ENCODE measurements at regions not wholly inside any gene's neighbourhood (a gene's known extent, or its start where the extent isn't known, plus 50 kb on each side); places are given as distances from the start of the nearest gene placed in this dataset.
"Not testable (repeated sequence)": the region's sequence is repeated elsewhere in the genome, so short reads cannot be mapped to it uniquely, and the experiment has no call there.

DNA sequence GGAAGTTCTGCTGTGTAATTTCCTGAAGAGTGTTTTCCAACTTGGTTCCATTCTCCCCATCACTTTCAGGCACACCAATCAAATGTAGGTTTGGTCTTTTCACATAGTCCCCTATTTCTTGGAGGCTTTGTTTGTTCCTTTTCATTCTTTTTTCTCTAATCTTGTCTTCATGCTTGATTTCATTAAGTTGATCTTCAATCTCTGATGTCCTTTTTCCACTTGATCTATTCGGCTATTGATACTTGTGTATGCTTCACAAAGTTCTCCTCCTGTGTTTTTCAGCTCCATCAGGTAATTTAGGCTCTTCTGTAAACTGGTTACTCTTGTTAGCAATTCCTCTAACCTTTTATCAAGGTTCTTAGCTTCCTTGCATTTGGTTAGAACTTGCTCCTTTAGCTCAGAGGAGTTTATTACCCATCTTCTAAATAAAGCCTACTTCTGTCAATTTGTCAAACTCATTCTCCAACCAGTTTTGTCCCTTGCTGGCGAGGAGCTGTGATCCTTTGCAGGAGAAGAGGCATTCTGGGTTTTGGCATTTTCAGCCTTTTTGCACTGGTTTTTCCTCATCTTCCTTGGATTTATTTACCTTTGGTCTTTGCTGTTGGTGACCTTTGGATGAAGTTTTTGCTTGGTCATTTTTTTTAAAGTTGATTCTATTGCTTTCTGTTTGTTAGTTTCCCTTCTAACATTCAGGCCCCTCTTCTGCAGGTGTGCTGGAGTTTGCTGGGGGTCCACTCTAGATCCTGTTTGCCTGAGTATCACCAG lies 261.5 kb downstream of the FOXG1 start:
- 57% methylated on average over 1 of the region's 2 CpGs for WGBS (ENCODE audit: insufficient coverage)

DNA sequence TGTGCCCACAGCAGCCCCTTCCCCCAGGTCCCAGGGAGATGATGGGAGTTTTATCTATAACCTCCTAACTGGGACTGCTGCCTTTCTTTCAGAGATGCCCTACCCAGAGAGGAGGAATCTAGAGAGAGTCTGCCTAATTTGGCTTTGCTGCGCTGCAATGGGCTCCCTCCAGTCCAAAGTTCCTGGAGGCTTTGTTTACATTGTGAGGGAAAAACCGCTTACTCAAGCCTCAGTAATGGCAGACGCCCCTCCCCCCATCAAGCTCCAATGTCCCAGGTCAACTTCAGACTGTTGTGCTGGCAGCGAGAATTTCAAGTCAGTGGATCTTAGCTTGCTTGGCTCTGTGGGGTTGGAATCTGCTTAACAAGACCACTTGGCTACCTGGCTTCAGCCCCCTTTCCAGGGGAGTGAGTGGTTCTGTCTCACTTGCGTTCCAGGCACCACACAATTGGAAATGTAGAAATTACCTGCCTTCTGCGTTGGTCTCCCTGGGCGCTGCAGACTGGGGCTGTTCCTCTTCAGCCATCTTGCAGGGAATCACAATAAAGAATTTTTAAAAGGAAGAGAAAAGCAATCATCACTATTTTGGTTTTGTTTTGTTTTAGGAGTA lies 262.5 kb downstream of the FOXG1 start:
- H3K4me3 ChIP-seq (ENCODE audit: low read depth, low read length) = no peak overlapping the region
- DNase-seq (ENCODE audit: low read depth in 4 of 6, low spot score in 6 of 6) = no peak
- no peaks in the 10 kb centered on the region for H3K27me3 ChIP-seq (ENCODE audit: control insufficient read depth, insufficient read depth, low read length)
- H3K27ac ChIP-seq (ENCODE audit: low read depth, low read length) = no peak overlapping the region
- no peaks in the 10 kb centered on the region for H3K36me3 ChIP-seq (ENCODE audit: control insufficient read depth, insufficient read depth, low read length)
- H3K9me3 ChIP-seq (ENCODE audit: control insufficient read depth, insufficient read depth, low read length) = peaks cover 9% of the 10 kb centered on the region
- 78% methylated on average over 4 of the region's 7 CpGs for WGBS (ENCODE audit: insufficient coverage)
- H3K4me1 ChIP-seq (ENCODE audit: control insufficient read depth, insufficient read depth, low read length) = no peaks in the 10 kb centered on the region

More for the DNA sequence above, 261.5 kb downstream of the FOXG1 start:
- not testable (repeated sequence) for H3K4me1 ChIP-seq (ENCODE audit: control insufficient read depth, insufficient read depth, low read length); H3K27me3 ChIP-seq (ENCODE audit: control insufficient read depth, insufficient read depth, low read length); H3K4me3 ChIP-seq (ENCODE audit: low read depth, low read length); H3K9me3 ChIP-seq (ENCODE audit: control insufficient read depth, insufficient read depth, low read length); DNase-seq (ENCODE audit: low read depth in 4 of 6, low spot score in 6 of 6); H3K27ac ChIP-seq (ENCODE audit: low read depth, low read length); H3K36me3 ChIP-seq (ENCODE audit: control insufficient read depth, insufficient read depth, low read length)

DNA sequence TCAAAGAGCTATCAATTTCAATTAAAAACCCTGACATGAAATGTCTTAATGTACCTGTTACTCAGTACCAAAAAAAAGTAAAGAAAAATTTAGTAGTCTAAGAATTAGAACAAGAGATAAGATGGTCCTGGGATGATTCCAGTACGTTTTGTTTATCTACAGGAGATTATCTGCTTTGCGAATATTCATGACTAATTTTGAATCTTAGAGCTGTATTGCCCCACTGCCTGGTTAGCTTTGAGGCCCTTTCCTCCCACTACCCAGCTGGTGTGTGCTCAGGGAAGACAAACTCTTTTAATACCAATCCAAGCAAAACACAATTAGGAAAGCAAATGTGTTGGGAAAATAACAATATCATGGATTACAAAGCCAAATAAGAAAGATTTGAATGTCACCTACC lies 263.5 kb downstream of the FOXG1 start:
- no peak for DNase-seq (ENCODE audit: low read depth in 4 of 6, low spot score in 6 of 6)
- H3K27me3 ChIP-seq (ENCODE audit: control insufficient read depth, insufficient read depth, low read length) = no peaks in the 10 kb centered on the region
- no CpG with 5 or more reads among the region's 2 CpGs for WGBS (ENCODE audit: insufficient coverage)
- H3K36me3 ChIP-seq (ENCODE audit: control insufficient read depth, insufficient read depth, low read length) = no peaks in the 10 kb centered on the region
- H3K4me1 ChIP-seq (ENCODE audit: control insufficient read depth, insufficient read depth, low read length) = no peaks in the 10 kb centered on the region
- peaks cover 7% of the 10 kb centered on the region for H3K9me3 ChIP-seq (ENCODE audit: control insufficient read depth, insufficient read depth, low read length)
- no peak overlapping the region for H3K27ac ChIP-seq (ENCODE audit: low read depth, low read length)
- H3K4me3 ChIP-seq (ENCODE audit: low read depth, low read length) = no peak overlapping the region

DNA sequence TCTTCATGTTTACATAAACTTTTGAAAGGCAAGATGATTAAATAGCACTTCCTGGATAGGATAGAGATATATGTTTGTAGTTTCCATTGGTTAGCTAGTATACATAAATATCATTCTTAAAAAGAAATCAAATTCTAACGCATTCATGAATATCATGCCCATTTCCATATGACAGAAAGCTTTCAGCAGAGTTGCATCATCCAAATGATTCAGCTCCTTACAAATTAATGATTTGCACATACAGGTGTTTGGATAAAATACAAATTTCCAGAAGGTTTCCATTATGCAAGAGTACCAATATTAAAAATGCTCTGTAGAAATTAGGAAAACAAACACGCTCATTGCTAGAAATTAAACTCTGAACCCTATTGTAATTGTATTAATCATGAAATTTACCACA lies 264.4 kb downstream of the FOXG1 start:
- no CpG with 5 or more reads among the region's 2 CpGs for WGBS (ENCODE audit: insufficient coverage)
- peaks cover 5% of the 10 kb centered on the region for H3K9me3 ChIP-seq (ENCODE audit: control insufficient read depth, insufficient read depth, low read length)
- no peaks in the 10 kb centered on the region for H3K36me3 ChIP-seq (ENCODE audit: control insufficient read depth, insufficient read depth, low read length)
- H3K4me1 ChIP-seq (ENCODE audit: control insufficient read depth, insufficient read depth, low read length) = no peaks in the 10 kb centered on the region
- no peaks in the 10 kb centered on the region for H3K27me3 ChIP-seq (ENCODE audit: control insufficient read depth, insufficient read depth, low read length)
- no peak for DNase-seq (ENCODE audit: low read depth in 4 of 6, low spot score in 6 of 6)
- no peak overlapping the region for H3K27ac ChIP-seq (ENCODE audit: low read depth, low read length)
- no peak overlapping the region for H3K4me3 ChIP-seq (ENCODE audit: low read depth, low read length)

DNA sequence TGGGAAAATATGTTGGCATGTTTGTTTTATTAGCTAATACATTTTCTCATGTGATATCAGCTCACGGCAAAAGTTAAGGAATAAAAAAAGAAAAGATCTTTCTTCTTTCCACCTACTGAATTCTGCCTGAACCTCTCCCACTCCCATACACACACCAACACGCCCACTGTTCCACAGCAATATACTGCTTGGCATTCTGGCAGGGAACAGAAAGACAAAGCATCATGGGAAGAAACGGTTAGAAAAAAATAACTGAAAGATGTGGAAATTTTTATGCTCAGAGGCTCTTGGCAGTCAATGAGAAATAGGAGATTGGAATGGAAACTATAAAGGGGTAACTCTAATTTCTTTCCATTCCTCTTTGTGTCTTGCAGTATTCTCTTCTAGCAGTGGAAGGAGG lies 268.5 kb downstream of the FOXG1 start:
- no CpG with 5 or more reads among the region's 3 CpGs for WGBS (ENCODE audit: insufficient coverage)
- H3K36me3 ChIP-seq (ENCODE audit: control insufficient read depth, insufficient read depth, low read length) = no peaks in the 10 kb centered on the region
- H3K9me3 ChIP-seq (ENCODE audit: control insufficient read depth, insufficient read depth, low read length) = no peaks in the 10 kb centered on the region
- H3K27ac ChIP-seq (ENCODE audit: low read depth, low read length) = no peak overlapping the region
- no peaks in the 10 kb centered on the region for H3K27me3 ChIP-seq (ENCODE audit: control insufficient read depth, insufficient read depth, low read length)
- no peak for DNase-seq (ENCODE audit: low read depth in 4 of 6, low spot score in 6 of 6)
- H3K4me1 ChIP-seq (ENCODE audit: control insufficient read depth, insufficient read depth, low read length) = no peaks in the 10 kb centered on the region
- no peak overlapping the region for H3K4me3 ChIP-seq (ENCODE audit: low read depth, low read length)

DNA sequence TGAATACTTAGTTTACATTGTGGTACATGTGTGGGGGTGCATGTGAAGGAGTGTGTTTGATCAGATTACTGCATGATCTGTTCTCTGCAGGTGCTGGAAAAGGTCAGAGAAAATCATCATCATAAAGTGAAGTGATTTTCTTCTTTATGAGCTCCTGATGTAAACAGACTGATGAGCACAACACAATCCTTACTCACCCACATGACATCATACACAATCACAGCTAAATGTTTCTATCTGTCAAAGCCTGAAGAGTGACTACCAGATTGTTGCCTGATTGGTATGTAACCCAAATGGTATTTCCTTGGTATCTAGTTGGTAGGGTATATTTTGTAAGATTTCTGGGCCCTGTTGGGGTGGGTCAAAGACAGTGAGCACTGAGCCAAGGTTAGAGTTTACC lies 270.8 kb downstream of the FOXG1 start:
- Histone ChIP-seq H3K4me3 (ENCODE audit: low read depth, low read length) (no peak overlapping the region), H3K9me3 (ENCODE audit: control insufficient read depth, insufficient read depth, low read length) (no peaks in the 10 kb centered on the region), H3K27me3 (ENCODE audit: control insufficient read depth, insufficient read depth, low read length) (no peaks in the 10 kb centered on the region), H3K27ac (ENCODE audit: low read depth, low read length) (no peak overlapping the region), H3K36me3 (ENCODE audit: control insufficient read depth, insufficient read depth, low read length) (no peaks in the 10 kb centered on the region), H3K4me1 (ENCODE audit: control insufficient read depth, insufficient read depth, low read length) (no peaks in the 10 kb centered on the region)
- no peak for DNase-seq (ENCODE audit: low read depth in 4 of 6, low spot score in 6 of 6)

DNA sequence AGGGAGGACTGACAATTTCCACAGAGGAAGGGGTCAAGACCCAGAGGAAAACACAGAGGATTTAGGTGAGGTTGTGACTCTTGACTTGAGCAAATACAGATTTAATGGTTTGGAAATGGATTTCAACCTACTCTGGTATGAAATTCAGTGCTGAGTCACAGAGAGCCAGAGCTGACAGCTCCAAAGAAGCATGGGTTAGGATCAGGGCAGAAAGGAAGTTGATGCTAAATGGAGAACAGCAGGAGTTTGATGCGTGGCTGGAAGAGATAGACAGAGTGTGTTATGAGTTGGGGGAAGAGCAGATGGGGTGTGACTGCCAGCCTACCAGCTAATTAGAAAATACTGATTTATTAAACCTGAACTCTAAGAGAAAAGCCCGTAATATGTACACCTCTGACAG lies 272.6 kb downstream of the FOXG1 start:
- Histone ChIP-seq H3K27ac (ENCODE audit: low read depth, low read length) (no peak overlapping the region), H3K4me3 (ENCODE audit: low read depth, low read length) (no peak overlapping the region), H3K27me3 (ENCODE audit: control insufficient read depth, insufficient read depth, low read length) (no peaks in the 10 kb centered on the region), H3K4me1 (ENCODE audit: control insufficient read depth, insufficient read depth, low read length) (no peaks in the 10 kb centered on the region), H3K36me3 (ENCODE audit: control insufficient read depth, insufficient read depth, low read length) (no peaks in the 10 kb centered on the region), H3K9me3 (ENCODE audit: control insufficient read depth, insufficient read depth, low read length) (no peaks in the 10 kb centered on the region)
- WGBS (ENCODE audit: insufficient coverage) = no CpG with 5 or more reads among the region's 2 CpGs
- DNase-seq (ENCODE audit: low read depth in 4 of 6, low spot score in 6 of 6) = no peak

DNA sequence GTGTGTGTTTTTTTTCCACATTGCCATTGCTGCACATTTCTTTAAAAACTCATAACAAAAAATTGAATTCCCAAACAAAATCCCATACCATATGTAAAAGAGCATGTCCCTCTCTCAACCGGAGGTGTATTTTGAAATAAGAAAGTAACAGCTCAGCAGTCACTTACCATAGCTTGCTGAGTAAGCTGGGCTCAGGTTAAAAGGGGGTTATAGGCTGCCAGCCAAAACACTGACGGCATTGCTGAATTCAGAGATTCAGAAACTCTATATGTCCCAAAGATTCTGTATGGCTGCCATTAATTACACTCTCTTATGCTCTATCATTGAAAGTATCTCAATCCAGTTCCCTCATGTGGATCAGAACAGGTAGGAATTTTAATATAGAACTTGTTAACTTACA lies 276.0 kb downstream of the FOXG1 start:
- no peaks in the 10 kb centered on the region for H3K27me3 ChIP-seq (ENCODE audit: control insufficient read depth, insufficient read depth, low read length)
- WGBS (ENCODE audit: insufficient coverage) = no CpG with 5 or more reads among the region's 2 CpGs
- H3K4me3 ChIP-seq (ENCODE audit: low read depth, low read length) = no peak overlapping the region
- H3K9me3 ChIP-seq (ENCODE audit: control insufficient read depth, insufficient read depth, low read length) = no peaks in the 10 kb centered on the region
- no peaks in the 10 kb centered on the region for H3K4me1 ChIP-seq (ENCODE audit: control insufficient read depth, insufficient read depth, low read length)
- DNase-seq (ENCODE audit: low read depth in 4 of 6, low spot score in 6 of 6) = peak in 1 of 6 donors; percentile 7
- H3K36me3 ChIP-seq (ENCODE audit: control insufficient read depth, insufficient read depth, low read length) = no peaks in the 10 kb centered on the region
- no peak overlapping the region for H3K27ac ChIP-seq (ENCODE audit: low read depth, low read length)

DNA sequence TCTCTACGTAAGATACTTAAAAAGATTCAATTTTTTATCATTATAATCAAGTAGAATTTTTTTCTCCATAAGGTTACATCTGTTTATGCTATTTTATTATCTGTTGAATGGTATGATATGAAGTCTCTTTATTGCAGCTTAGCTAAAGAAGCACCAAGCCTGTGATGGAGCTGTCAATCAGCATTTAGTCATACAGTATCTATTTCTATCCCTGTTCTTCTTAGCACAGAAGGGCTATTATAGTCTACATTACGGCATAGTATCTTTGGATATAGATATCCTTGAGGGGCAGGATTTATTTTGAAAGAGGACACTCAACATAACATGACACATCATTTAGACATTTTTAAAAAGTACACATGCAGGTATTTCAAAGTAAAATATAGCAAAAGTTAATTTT lies 277.1 kb downstream of the FOXG1 start:
- H3K4me1 ChIP-seq (ENCODE audit: control insufficient read depth, insufficient read depth, low read length) = no peaks in the 10 kb centered on the region

DNA sequence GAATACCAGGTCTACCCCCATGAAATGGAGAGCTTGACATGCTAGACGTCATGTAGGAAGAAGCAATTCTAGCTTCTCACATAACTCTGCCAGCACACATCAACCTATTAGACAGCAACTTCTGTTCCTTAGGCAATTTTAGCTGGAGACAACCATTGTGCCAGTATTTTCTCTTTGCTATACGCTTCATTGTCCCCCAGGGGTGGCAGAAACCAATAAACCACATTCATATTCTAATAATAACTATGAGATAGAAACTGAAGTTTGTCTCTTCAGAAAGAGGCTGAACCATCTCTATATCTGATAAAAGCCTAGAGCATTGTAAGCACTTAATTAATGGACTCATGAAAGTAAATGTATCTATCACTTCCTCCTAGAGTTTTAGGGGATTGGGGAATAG lies 278.6 kb downstream of the FOXG1 start:
- Histone ChIP-seq H3K27ac (ENCODE audit: low read depth, low read length) (no peak overlapping the region), H3K36me3 (ENCODE audit: control insufficient read depth, insufficient read depth, low read length) (no peaks in the 10 kb centered on the region), H3K4me3 (ENCODE audit: low read depth, low read length) (no peak overlapping the region), H3K27me3 (ENCODE audit: control insufficient read depth, insufficient read depth, low read length) (no peaks in the 10 kb centered on the region), H3K9me3 (ENCODE audit: control insufficient read depth, insufficient read depth, low read length) (no peaks in the 10 kb centered on the region), H3K4me1 (ENCODE audit: control insufficient read depth, insufficient read depth, low read length) (no peaks in the 10 kb centered on the region)
- no peak for DNase-seq (ENCODE audit: low read depth in 4 of 6, low spot score in 6 of 6)
- WGBS (ENCODE audit: insufficient coverage) = 83% methylated on average over 1 of the region's 2 CpGs

More for the DNA sequence above, 277.1 kb downstream of the FOXG1 start:
- H3K27ac ChIP-seq (ENCODE audit: low read depth, low read length) = no peak overlapping the region
- H3K4me3 ChIP-seq (ENCODE audit: low read depth, low read length) = no peak overlapping the region
- no peaks in the 10 kb centered on the region for H3K27me3 ChIP-seq (ENCODE audit: control insufficient read depth, insufficient read depth, low read length)
- H3K36me3 ChIP-seq (ENCODE audit: control insufficient read depth, insufficient read depth, low read length) = no peaks in the 10 kb centered on the region
- DNase-seq (ENCODE audit: low read depth in 4 of 6, low spot score in 6 of 6) = no peak
- no peaks in the 10 kb centered on the region for H3K9me3 ChIP-seq (ENCODE audit: control insufficient read depth, insufficient read depth, low read length)
- WGBS (ENCODE audit: insufficient coverage) = no CpG with 5 or more reads among the region's 2 CpGs
